ENCODE measurements at regions not wholly inside any gene's neighbourhood (a gene's known extent, or its start where the extent isn't known, plus 50 kb on each side); places are given as distances from the start of the nearest gene placed in this dataset.

GRCh38 chr6:137547601-137548000 lies 53.4 kb upstream of the OLIG3 start:
- TF ChIP-seq EZH2 (IDR thresholded peaks at IDR 0.05; ENCODE audit: insufficient read depth, poor library complexity, severe bottlenecking): no peak
- TF ChIP-seq EZH2phosphoT487 (IDR thresholded peaks at IDR 0.05; ENCODE audit: insufficient read depth, low read depth): no peak

All from GM23248 (cell line).